Lower leg skin (tissue), 3 donors: ENCODE measurements at regions not wholly inside any gene's neighbourhood (a gene's known extent, or its start where the extent isn't known, plus 50 kb on each side); places are given as distances from the start of the nearest gene placed in this dataset.

Experiments
- CTCF ChIP-seq, 3 donors: fragments of 450-650 bp; IDR thresholded peaks; one replicate each; pipeline ENCODE4 v1.5.1; 2016; ENCODE audit warnings: antibody characterized with exemption in 3 of 3, mild to moderate bottlenecking in 3 of 3, moderate library complexity in 2 of 3
- POLR2A ChIP-seq, 2 donors: fragments of 450-650 bp; IDR thresholded peaks; one replicate each; pipeline ENCODE4 v1.6.1; 2016 to 2017; ENCODE audit warnings: antibody characterized with exemption in 2 of 2, mild to moderate bottlenecking in 1 of 2, moderate library complexity in 1 of 2

GRCh38 chr7:68417002-68417401, 1181.3 kb upstream of the AUTS2 start:
- TF ChIP-seq CTCF (IDR thresholded peaks at IDR 0.05) (no peak), POLR2A (IDR thresholded peaks at IDR 0.05) (no peak)
